ENCODE measurements at regions not wholly inside any gene's neighbourhood (a gene's known extent, or its start where the extent isn't known, plus 50 kb on each side); places are given as distances from the start of the nearest gene placed in this dataset.
"Not testable (repeated sequence)": the region's sequence is repeated elsewhere in the genome, so short reads cannot be mapped to it uniquely, and the experiment has no call there.

GRCh38 chr7:67311901-67312300 is 315.3 kb downstream of the TYW1 start:
- Histone ChIP-seq H3K4me3 (no peak overlapping the region), H3K9me3 (no peaks in the 10 kb centered on the region), H3K36me3 (peaks cover 73 to 97% (median 75%) of the 10 kb centered on the region in 3 donors), H3K4me1 (no peaks in the 10 kb centered on the region), H3K27ac (no peak overlapping the region), H3K27me3 (no peaks in the 10 kb centered on the region)
- DNase-seq: no peak
- intact Hi-C loops (cut with DNase I; ENCODE audit: low total_unique reads): no loop called here
- TF ChIP-seq CTCF (IDR thresholded peaks at IDR 0.05): no peak

GRCh38 chr7:67313213-67313612 is 316.6 kb downstream of the TYW1 start:
- no peaks in the 10 kb centered on the region for H3K27me3 ChIP-seq
- no peaks in the 10 kb centered on the region for H3K4me1 ChIP-seq
- H3K27ac ChIP-seq: no peak overlapping the region
- no peak for DNase-seq
- intact Hi-C loops (cut with DNase I; ENCODE audit: low total_unique reads): no loop called here
- H3K9me3 ChIP-seq: no peaks in the 10 kb centered on the region
- peaks cover 63 to 97% (median 77%) of the 10 kb centered on the region in 3 donors for H3K36me3 ChIP-seq
- no peak overlapping the region for H3K4me3 ChIP-seq
- TF ChIP-seq CTCF (IDR thresholded peaks at IDR 0.05): no peak

- peaks cover 45 to 88% (median 65%) of the 10 kb centered on the region in 3 donors for H3K36me3 ChIP-seq
- H3K27ac ChIP-seq; H3K4me1 ChIP-seq; intact Hi-C loops (cut with DNase I; ENCODE audit: low total_unique reads); DNase-seq; H3K4me3 ChIP-seq; H3K9me3 ChIP-seq; H3K27me3 ChIP-seq: not testable (repeated sequence)
Measured at GRCh38 chr7:67316902-67317301, 320.3 kb downstream of the TYW1 start.

- H3K4me3 ChIP-seq; H3K9me3 ChIP-seq; H3K36me3 ChIP-seq; H3K4me1 ChIP-seq; H3K27me3 ChIP-seq; DNase-seq; intact Hi-C loops (cut with DNase I; ENCODE audit: low total_unique reads); H3K27ac ChIP-seq: not testable (repeated sequence)
Measured at GRCh38 chr7:67328257-67328656, 331.6 kb downstream of the TYW1 start.

- intact Hi-C loops (cut with DNase I; ENCODE audit: low total_unique reads): not testable (repeated sequence)
- H3K36me3 ChIP-seq: peaks cover 0 to 10% (median 5%) of the 10 kb centered on the region in 3 donors
Measured at GRCh38 chr7:67335165-67335564, 338.5 kb downstream of the TYW1 start.

GRCh38 chr7:67335663-67336062 is 339.0 kb downstream of the TYW1 start:
- DNase-seq; H3K27ac ChIP-seq; H3K4me3 ChIP-seq; H3K4me1 ChIP-seq; H3K27me3 ChIP-seq; H3K9me3 ChIP-seq; intact Hi-C loops (cut with DNase I; ENCODE audit: low total_unique reads): not testable (repeated sequence)
- peaks cover 4 to 15% (median 6%) of the 10 kb centered on the region in 3 donors for H3K36me3 ChIP-seq

More at GRCh38 chr7:67335165-67335564, 338.5 kb downstream of the TYW1 start:
- not testable (repeated sequence) for H3K4me3 ChIP-seq, DNase-seq, H3K4me1 ChIP-seq, H3K27me3 ChIP-seq, H3K27ac ChIP-seq, H3K9me3 ChIP-seq

- H3K27ac ChIP-seq; H3K4me1 ChIP-seq; H3K27me3 ChIP-seq; DNase-seq; H3K9me3 ChIP-seq; intact Hi-C loops (cut with DNase I; ENCODE audit: low total_unique reads); H3K4me3 ChIP-seq: not testable (repeated sequence)
- peaks cover 16 to 42% (median 21%) of the 10 kb centered on the region in 3 donors for H3K36me3 ChIP-seq
Measured at GRCh38 chr7:67338545-67338944, 341.9 kb downstream of the TYW1 start.

- intact Hi-C loops (cut with DNase I; ENCODE audit: low total_unique reads): no loop called here
Measured at GRCh38 chr7:67341153-67341768, 344.6 kb downstream of the TYW1 start.

More at GRCh38 chr7:67341153-67341768, 344.6 kb downstream of the TYW1 start:
- H3K27me3 ChIP-seq: no peaks in the 10 kb centered on the region
- TF ChIP-seq CTCF (IDR thresholded peaks at IDR 0.05): no peak
- DNase-seq: no peak
- peaks cover 0 to 5% (median 0%) of the 10 kb centered on the region in 3 donors for H3K9me3 ChIP-seq
- no peaks in the 10 kb centered on the region for H3K4me1 ChIP-seq
- H3K4me3 ChIP-seq: no peak overlapping the region
- peaks cover 26 to 69% (median 39%) of the 10 kb centered on the region in 3 donors for H3K36me3 ChIP-seq
- H3K27ac ChIP-seq: no peak overlapping the region
